ENCODE measurements at regions not wholly inside any gene's neighbourhood (a gene's known extent, or its start where the extent isn't known, plus 50 kb on each side); places are given as distances from the start of the nearest gene placed in this dataset.

- no peak for FAIRE-seq
- TF ChIP-seq TAF1 (IDR thresholded peaks at IDR 0.05; ENCODE audit: borderline replicate concordance, low read depth, low read length) (no peak), POLR2AphosphoS5 (IDR thresholded peaks at IDR 0.05; ENCODE audit: low read depth, low read length) (no peak), POLR2A (IDR thresholded peaks at IDR 0.05; ENCODE audit: low read depth, low read length) (no peak)
Measured at GRCh38 chr5:154534457-154535050, 56.5 kb upstream of the HAND1 start.

DNA sequence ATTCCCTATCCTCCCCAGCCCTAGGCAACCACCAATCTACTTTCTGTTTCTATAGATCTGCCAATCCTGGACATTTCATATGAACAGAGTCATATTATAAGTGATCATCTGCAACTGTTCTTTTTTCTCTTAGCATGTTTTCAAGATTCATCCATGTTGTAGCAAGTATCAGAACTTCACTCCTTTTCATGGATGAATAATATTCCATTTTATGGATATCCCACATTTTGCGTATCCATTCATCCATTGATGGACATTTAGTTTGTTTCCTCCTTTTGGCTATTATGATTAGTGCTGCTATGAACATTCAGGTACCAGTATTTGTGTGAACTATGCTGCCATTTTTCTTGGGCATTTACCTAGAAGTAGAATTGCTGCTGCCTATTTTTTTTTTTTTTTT lies 51.3 kb upstream of the HAND1 start:
- no peak for FAIRE-seq
- no peak for TF ChIP-seq TAF1 (IDR thresholded peaks at IDR 0.05; ENCODE audit: borderline replicate concordance, low read depth, low read length)
- no peak for TF ChIP-seq POLR2AphosphoS5 (IDR thresholded peaks at IDR 0.05; ENCODE audit: low read depth, low read length)
- no peak for TF ChIP-seq POLR2A (IDR thresholded peaks at IDR 0.05; ENCODE audit: low read depth, low read length)
- DNase-seq (ENCODE audit: insufficient read length) = no peak

More at GRCh38 chr5:154534457-154535050, 56.5 kb upstream of the HAND1 start:
- no peak for DNase-seq (ENCODE audit: insufficient read length)

GRCh38 chr5:154528005-154528594 lies 50.1 kb upstream of the HAND1 start:
- TF ChIP-seq TAF1 (IDR thresholded peaks at IDR 0.05; ENCODE audit: borderline replicate concordance, low read depth, low read length) (no peak), POLR2AphosphoS5 (IDR thresholded peaks at IDR 0.05; ENCODE audit: low read depth, low read length) (no peak), POLR2A (IDR thresholded peaks at IDR 0.05; ENCODE audit: low read depth, low read length) (no peak)
- DNase-seq (ENCODE audit: insufficient read length) (no peak), FAIRE-seq (no peak)

All from GM12892 (cell line).